ENCODE measurements at regions not wholly inside any gene's neighbourhood (a gene's known extent, or its start where the extent isn't known, plus 50 kb on each side); places are given as distances from the start of the nearest gene placed in this dataset.

DNA sequence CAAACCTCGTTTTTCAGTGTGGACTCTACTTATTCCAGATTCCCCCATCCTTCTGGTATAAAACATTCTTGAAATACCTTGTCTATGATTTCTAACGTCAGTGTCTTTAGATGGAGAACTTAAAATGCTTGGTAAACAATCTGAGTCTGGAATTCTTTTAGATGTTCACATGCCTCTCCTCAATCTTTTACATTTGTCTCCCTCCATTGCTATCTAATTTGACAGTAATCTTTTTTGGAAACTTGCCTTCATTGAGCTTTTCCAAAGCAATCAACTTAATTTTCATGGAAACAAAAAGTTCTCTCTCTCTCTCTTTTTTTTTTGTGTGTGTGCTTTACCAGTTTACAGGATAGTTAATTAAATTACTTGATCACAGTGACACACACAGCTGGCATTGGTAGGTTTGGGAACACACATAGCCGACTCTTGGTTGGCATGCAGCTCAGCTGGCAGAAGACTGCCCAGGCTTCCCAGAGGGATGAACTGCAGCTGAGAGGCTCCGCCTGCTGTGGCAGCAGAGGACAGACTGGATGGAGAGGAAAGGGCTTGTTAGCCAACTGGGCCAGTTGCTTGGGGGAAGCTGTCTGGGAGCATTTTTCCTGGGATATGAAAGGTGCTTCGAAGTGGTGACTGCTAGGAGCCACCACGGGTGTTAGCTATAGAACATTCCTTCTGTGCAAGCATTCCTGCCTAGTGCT is 271.3 kb downstream of the ZSWIM6 start:
- H3K4me3 ChIP-seq (ENCODE audit: low read depth, low read length), result no peak overlapping the region
- DNase-seq (ENCODE audit: low read depth), result no peak
- in situ Hi-C loops (cut with HindIII; ENCODE audit: low sequenced_read_pairs), result no loop called here
- peak; percentile 11 for TF ChIP-seq CTCF (IDR thresholded peaks at IDR 0.05; ENCODE audit: low read depth, low read length, missing control alignments)

DNA sequence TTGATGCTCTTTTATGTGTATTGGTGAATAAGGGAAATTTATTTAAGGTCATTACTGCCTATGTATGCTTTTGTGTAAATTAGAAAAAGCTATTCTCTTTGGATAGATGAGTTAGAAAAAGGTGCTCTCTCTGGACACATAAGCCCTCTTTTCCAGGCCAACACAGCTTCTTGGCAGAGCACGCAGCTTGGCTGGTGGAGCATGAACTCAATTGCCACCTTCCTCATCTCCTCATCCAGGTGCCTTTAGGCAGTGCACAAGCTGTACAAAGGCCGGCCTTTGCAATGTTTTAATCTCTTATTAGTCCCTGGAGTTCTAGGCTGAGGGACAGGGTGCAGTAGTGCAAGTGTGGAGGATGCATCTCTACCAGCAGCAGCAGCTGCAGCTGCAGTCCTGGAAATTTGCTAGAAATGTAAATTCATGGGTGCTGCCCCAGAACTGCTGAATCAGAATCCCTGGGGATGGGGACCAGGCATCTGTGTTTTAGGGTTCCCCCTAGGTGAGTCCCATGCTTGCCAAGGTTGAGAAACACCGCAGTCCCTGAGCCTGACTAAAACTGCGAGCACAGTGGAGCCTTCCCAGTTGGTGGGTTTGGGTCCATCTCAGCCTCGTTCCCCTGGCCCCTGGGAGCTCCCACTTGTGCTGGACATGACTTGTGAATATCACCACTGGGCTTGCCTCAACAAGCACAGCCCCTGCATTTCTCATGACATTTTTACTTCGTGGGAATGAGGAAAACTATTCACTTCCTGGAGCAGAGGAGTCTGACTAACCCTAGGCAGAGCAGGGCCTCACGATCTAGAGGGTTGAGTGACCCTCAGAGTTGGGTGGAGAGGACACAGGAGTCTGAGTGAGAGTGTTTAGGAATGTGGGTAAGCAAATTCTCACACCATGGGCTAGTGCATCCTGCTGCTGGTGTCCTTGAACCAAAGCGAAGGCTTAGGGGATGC is 272.3 kb downstream of the ZSWIM6 start:
- H3K4me3 ChIP-seq (ENCODE audit: low read depth, low read length), result no peak overlapping the region
- TF ChIP-seq CTCF (IDR thresholded peaks at IDR 0.05; ENCODE audit: low read depth, low read length, missing control alignments), result no peak
- no peak for DNase-seq (ENCODE audit: low read depth)
- in situ Hi-C loops (cut with HindIII; ENCODE audit: low sequenced_read_pairs), result no loop called here

DNA sequence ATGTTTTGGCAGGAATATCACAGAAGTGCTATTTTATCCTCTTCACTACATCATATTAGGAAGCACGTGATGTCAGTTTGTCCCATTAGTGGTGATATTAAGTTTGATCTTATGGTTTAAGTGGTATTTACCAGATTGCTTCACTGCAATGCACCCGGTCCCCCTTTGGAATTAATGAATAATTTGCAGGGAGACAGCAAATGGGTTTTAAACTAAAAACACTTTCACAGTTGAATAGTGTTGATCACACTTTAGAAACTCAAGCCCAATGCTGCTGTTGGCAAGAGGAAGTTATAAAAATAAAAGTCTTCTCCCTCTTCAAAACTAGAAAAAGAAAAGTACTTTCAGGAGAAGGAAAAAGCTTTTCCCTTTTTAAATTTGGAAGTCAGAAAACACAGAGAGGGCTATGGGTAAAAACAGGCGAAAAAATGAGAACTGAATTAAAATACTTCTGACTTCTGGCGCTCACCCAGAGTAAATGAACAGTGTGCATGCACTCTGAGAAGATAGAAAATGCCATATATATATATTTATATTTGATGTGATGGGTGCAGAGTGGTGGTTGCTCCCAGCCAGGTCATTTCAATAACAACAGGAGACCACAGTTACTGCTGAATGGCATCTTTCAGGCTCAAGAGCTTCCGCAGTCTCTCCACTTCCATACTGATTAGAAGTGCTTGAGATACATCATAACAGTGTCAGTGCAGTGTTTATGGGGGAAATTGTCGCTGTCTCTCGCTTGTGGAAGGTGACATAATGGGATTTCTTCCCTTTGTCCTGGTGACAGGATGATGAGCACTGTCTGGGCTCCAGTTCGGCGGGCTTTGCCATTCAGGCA is 278.0 kb downstream of the ZSWIM6 start:
- DNase-seq (ENCODE audit: low read depth), result no peak
- no peak for TF ChIP-seq CTCF (IDR thresholded peaks at IDR 0.05; ENCODE audit: low read depth, low read length, missing control alignments)

DNA sequence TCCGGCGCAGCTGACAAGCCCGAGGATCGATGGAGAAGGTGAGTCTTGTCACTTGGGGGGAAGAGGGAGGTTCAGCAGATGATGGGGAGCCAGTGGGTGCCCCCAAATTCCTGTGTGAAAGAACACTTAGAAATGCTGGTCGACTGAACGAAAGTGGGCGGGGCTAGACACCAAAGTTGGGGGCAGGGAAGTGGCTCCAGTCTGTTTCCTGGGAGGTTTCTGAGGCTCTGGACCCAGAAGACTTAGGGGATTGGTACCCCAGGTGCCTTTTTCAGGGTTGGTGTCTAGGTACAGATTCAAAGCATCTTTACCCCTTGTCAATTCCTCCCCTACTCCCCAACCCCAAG is 278.6 kb downstream of the ZSWIM6 start:
- H3K4me3 ChIP-seq (ENCODE audit: low read depth, low read length), result no peak overlapping the region
- in situ Hi-C loops (cut with HindIII; ENCODE audit: low sequenced_read_pairs), result no loop called here
- TF ChIP-seq CTCF (IDR thresholded peaks at IDR 0.05; ENCODE audit: low read depth, low read length, missing control alignments), result no peak
- DNase-seq (ENCODE audit: low read depth), result no peak

More for the DNA sequence above, 278.0 kb downstream of the ZSWIM6 start:
- in situ Hi-C loops (cut with HindIII; ENCODE audit: low sequenced_read_pairs), result no loop called here
- H3K4me3 ChIP-seq (ENCODE audit: low read depth, low read length), result no peak overlapping the region

DNA sequence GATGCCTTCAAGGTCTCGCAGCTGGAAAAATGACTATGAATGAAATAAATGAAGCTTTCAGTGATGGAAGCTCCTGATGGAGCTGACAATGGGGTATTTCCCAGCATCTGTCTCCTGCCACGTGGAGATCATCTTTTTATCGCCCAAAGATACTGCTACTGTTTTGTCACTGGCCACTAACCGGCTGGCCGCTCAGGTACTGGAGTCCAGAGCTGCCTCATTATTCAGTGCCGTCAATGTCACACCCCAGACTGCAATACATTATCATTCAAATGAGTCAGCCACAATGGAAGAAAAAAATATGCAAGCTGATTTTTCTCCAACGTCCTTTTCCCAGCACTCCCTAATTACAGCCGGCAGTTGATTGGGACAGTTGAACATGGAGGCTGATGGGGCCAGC is 280.4 kb downstream of the ZSWIM6 start:
- no peak for TF ChIP-seq CTCF (IDR thresholded peaks at IDR 0.05; ENCODE audit: low read depth, low read length, missing control alignments)
- in situ Hi-C loops (cut with HindIII; ENCODE audit: low sequenced_read_pairs), result no loop called here
- no peak overlapping the region for H3K4me3 ChIP-seq (ENCODE audit: low read depth, low read length)
- no peak for DNase-seq (ENCODE audit: low read depth)

DNA sequence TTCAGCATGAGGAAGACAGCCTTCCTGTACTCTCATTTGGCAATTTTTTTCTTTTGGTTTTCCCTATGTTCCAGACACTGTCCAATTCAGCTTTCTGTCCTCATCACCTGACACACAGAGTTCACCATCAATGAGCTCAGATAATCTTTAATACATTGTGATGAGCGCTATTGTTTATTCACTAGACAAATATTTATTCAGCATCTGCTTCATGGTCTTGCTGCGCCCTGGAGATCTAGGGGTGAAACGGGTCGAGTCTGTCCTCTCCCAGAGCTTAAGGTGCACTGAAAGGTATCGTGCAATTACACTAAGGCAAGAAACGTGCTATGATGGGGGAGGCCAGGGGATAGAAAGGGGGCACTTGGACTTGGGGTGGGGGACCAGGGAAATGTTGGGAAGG is 281.6 kb downstream of the ZSWIM6 start:
- in situ Hi-C loops (cut with HindIII; ENCODE audit: low sequenced_read_pairs), result no loop called here
- DNase-seq (ENCODE audit: low read depth), result no peak
- H3K4me3 ChIP-seq (ENCODE audit: low read depth, low read length), result no peak overlapping the region
- no peak for TF ChIP-seq CTCF (IDR thresholded peaks at IDR 0.05; ENCODE audit: low read depth, low read length, missing control alignments)
